ENCODE measurements at regions not wholly inside any gene's neighbourhood (a gene's known extent, or its start where the extent isn't known, plus 50 kb on each side); places are given as distances from the start of the nearest gene placed in this dataset.

GRCh38 chr21:14690886-14691285 is 144.8 kb upstream of the SAMSN1 start:
- TF ChIP-seq CTCF (IDR thresholded peaks at IDR 0.05) (no peak), POLR2AphosphoS5 (IDR thresholded peaks at IDR 0.05) (no peak)
